Umbilical cord (tissue), 1 donor: ENCODE measurements at regions not wholly inside any gene's neighbourhood (a gene's known extent, or its start where the extent isn't known, plus 50 kb on each side); places are given as distances from the start of the nearest gene placed in this dataset.
"Not testable (repeated sequence)": the region's sequence is repeated elsewhere in the genome, so short reads cannot be mapped to it uniquely, and the experiment has no call there.

ENCODE experiments used
- DNase-seq: peaks from one replicate; pipeline ENCODE4 v3.0.0-alpha.2; 2015; ENCODE audit warnings: low spot score

DNA sequence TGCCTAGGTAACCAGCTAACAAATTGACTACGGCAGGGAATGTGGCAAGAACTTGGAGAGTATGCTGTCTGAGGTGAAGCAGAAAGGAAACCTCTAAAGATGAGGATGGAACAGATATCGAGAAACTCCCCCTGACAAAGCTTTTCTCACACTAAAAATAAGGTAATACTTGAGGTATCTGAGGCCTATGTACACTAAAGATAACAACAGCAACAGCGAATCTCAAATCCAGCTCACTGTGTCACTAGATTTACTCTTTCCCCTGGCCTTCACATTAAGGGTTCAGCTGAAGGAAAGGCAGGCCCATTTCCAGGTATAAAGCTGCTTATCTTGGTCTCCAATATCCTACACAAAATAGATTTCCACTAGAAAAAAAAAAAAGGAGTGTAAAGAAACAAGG lies 518.0 kb downstream of the KCNT2 start:
- DNase-seq = no peak

DNA sequence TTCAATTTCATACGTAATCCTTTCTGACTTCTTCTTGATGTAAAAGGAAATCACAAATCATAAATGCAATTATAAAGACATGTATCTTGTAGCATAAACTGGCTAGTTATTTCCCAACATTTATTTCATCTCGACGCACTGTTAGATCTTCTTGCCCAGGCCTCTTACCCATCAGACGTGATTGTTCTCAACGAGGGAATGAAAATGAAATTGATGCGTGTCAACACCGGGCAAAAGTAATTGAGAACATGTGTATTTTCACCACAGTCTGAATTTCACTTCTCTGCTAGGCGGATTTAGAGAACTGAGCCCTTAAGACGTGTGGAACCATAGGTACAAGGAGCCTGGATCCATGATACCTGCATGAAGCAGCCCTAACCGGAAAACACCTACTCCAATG lies 519.7 kb downstream of the KCNT2 start:
- no peak for DNase-seq

DNA sequence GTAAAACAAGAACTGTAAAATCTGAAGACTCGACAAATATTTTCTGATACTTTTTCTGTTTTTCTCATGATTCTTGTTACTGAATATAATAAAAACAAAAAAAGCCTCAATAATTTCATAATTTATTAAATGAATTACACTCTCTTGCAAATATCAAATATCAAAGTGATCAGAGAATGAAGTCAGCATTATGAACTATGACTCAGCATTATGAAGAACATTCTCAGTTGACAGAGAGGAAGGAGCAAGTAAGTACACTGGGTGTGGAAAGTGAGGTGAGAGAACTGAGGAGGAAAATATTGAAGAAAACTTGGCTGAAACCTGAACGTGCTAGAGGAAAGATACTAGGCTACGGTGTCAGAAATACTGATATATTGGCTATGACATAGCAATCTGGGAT lies 529.5 kb downstream of the KCNT2 start:
- no peak for DNase-seq

DNA sequence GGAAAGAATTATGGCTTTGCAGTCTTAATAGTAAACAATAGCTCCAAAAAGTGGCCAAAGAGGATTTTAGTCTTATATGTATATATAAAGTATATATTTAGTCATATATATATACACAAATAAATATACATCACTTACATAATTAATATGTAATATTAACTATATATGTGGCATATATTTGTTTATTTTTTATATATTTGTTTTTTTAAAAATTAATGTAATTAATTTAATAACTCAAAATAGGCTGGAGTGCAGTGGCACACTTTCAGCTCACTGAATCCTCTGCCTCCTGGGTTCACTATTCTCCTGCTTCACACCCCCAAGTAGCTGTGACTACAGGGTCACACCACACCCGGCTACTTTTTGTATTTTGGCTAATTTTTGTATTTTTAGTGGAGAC lies 532.6 kb downstream of the KCNT2 start:
- no peak for DNase-seq

DNA sequence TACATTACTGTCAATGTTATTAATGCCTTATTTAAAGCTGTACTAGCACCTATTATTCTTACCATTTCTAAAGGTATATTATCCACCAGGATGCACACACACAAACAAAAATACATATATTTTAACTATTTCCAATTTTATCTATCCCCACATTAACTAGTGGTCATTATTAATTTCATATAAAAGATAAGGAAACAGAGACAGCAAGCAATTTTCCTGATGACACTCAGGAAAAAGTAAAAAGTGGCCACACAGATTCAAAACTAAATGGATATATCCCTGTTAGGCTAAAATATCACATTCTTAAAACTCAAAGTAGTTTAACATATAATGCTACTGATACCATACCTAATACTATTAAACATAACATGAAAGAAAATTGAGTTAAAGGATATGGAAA lies 534.1 kb downstream of the KCNT2 start:
- no peak for DNase-seq

DNA sequence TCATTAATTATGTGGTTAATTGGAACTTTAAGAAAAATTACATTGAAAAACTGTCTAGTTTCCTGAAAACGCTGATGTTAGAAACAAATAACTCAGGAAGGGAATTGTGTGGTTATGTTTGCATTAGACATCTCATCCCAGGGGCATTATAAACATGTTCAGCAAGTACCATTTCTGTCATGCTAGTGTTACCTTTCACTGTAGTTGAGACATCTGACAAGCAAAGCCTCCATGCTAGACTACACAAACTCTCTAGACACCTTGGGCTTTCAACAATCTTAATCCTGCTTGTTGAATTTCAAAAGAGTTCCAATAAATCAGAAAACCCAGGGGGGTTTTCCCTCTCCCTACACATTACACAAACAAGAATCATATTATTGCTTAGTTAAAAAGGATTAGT lies 536.8 kb downstream of the KCNT2 start:
- no peak for DNase-seq

DNA sequence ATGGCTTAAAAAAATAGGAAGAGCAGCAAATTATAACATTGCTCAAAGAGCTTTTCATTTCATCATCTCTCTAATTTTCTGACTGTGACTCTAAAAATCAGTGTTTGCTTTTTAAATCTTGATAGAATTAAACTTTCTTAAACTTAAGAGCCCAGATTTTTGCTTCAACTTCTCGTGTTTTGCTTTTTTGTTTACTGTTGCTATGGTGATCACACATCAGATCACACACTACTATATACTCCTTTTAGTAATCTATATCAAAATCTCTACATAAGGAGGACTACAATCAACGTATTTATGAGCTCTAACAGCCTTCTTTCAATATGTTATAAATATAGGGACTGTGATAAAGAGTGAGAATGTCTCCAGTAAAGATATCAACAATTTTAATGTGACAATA lies 537.3 kb downstream of the KCNT2 start:
- no peak for DNase-seq

DNA sequence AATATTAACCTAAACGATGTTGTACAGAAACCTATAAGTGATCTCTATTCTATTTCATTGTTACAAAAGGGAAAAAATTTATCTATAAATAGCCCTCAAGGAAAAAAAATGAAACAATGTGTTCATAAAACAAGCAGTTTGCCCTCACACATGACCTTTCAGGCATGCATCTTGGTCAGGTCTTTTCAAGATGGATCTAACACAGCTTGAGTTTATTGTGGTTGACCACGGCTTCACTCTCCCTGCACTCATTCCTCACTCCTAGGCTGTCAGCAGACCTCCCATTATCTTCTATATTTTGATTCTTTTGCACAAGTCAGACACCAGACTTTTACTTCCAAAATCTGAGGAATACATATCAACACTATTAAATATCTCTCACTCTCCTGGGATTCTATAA lies 544.3 kb downstream of the KCNT2 start:
- no peak for DNase-seq

DNA sequence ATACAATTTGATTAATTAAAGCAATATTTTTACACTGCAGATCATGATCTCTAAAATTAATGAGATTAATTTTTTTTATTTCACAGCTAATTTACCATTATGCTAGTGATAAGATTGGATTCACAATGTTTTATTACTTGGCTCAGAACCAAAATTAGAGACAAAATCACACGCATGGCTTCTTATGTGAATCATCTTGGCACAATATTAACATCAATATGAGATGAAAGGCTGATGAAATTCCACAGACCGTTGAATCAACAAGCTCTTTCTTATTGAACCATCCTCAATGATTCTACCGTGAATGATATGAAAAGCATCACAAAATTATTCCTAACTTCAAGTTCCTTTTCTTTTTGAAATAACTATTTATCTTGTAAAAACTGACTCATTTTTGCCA lies 544.9 kb downstream of the KCNT2 start:
- DNase-seq = no peak

DNA sequence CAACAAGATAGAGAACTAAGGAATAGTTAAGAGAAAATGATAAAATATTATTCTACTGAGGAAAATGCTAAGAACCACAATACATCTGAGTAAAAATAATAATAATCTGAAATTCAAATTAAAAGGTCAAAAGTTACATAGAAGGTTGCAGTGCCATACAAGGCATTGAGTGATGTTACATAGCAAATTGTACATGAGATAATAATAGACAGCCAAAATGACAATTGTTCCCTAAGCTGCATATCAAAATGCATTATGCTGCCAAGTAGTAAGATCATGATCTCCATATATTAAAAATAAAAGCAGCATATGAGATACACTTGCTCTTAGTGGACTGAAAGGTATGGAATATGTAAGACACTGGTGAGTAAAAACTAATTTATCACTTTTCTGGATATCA lies 547.7 kb downstream of the KCNT2 start:
- DNase-seq = no peak

DNA sequence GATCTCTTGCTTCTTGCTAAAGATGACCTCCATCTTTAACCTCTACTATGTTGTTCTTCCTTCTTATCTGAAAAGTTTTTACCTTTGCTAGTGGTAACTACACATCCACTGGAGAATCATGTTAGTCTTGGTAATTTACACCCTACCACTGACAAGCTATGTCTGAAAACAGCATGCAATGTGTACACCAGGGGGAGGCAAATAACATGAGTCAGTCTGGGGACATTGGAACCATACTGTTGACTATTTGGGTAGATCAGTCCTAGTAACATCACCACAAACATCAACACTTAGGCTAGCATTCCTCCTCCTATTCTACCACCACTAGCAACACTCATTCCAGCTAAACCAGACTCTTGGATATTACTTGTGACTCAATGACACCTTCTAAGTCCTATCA lies 549.0 kb downstream of the KCNT2 start:
- DNase-seq = no peak

DNA sequence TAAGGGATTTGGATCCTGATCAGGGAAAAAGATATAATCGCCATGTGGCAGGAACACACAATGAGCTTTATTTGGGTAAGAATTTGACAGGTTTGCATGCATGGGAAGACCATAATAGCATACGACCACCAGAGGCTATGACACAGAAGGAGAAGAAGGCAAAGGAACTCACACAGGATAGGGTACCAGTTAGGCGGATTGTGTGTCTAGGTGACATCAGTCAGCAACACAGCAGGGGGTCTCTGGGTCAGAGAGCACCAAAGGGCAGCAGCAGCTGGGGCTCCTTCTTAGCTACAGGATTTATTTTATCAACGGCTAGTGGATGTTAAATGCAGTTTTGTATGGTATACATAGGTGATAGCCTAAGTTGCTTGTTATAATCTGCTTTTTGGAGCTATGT lies 551.3 kb downstream of the KCNT2 start:
- no peak for DNase-seq

DNA sequence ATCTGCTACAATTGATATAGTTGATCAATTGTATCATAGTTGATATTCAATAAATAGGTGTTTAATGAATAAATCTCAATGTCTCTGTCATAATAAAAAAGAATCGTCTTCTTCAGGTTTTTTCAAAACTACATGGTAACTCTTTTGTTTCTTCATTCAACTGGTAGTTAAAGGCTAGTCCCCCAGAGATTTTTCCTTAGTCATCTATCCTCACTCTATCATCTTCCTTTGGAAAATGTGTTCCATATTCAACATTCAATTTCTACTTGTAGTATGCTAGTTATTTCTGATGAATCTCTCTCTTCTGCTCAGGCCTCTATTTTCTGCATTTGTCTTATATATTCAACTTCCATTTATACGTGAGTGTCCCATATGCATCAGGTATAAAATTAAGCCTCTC lies 558.8 kb downstream of the KCNT2 start:
- DNase-seq = no peak

DNA sequence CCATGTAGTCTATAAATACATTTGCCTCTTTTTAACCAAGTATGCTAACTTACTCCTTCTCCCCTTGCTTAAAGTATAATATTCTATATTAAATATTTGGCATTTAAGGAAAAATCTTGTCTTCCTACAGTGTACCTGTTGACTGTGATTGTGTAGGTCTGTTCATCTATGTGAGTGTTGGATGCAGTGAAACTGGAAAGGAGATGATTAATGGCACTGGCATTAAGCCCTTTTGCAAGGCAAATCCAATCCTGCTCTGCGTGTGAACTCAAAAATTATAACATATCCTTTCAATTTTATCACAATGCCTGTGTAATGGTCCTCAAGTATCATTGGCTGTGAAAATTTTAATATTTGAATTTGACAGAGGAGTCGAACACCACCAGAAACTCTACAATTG lies 565.0 kb downstream of the KCNT2 start:
- no peak for DNase-seq

DNA sequence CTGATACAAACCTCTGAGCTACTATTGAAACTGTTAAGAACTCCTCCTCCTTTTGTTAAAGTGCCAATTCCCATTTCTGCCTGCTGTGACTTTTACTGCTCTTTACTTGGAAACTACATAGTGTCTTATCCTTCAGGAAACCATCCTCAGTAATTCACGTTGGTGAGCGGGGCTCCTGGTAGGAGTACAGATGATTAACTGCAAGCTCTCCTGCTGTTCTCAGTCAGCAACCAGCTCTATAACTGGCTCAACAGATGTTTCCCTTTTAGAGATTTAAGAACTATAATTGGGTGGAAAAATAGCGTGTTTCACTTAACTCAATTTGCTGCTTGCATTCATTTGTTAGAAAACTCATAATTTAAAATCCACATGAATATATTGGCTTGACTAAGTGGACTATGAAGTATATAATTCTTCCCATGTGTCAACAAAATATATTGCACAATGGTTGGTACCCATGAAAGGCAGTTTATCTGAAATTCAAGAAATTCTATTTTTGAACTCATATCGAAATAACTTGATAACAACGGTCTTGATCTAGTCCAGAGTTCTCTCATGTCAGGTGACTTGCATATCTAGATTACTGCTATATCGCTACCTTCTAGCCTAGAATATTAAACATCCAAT lies 574.0 kb downstream of the KCNT2 start:
- peak; percentile 1 for DNase-seq

DNA sequence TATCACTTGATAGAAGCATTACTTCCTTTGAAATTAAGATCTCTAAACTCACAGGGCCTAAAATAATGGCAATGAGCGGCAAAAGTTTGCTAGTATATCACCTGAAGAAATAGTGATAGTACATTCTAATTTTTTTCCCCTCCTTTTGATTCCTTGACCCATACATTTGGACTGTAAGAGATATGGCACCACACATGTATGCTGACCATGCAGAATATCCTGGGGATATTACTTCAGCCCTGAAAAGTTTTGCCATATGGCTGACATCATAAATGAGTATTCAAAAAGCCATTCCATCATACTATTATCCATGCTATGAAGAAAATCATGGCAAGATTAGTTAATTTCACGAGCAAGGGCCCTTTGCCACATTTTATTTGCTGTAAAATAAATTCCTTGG lies 576.9 kb downstream of the KCNT2 start:
- not testable (repeated sequence) for DNase-seq

DNA sequence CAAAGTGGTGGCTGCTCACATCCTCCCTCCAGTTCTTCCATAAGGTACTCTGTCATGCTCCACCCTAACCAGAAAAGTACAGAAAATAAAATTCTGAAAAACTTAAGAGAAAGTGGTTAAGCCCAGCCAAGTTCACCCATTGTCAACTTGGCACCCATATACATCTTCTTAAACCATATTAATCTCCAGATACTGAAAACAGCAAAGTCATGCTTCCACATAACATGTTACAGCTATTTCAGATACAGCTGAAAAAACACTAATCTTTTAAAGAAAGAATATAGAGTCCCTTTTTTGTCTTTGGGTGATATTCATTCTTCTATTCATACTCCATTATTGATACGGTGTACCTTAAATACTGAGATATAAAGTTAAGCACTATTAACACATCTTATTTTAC lies 577.8 kb downstream of the KCNT2 start:
- DNase-seq = no peak

DNA sequence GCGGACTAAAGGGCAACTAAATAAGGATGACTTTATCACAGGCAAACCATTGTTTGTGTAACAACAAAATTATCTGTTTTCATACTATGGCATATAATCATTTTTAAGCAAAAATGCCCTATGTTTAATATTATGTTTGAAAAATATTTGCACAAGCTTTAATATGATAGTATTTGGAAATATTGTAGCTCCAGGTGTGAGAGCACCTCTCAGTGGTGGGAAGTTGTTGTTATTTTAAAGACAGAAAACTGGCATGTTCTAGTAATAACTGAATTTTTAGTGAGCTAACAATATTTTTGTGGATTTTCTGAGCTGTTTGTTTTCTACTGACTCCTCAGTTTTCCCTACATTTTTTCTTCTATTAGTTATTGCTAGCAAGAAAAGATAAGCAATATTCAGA lies 578.8 kb downstream of the KCNT2 start:
- no peak for DNase-seq

DNA sequence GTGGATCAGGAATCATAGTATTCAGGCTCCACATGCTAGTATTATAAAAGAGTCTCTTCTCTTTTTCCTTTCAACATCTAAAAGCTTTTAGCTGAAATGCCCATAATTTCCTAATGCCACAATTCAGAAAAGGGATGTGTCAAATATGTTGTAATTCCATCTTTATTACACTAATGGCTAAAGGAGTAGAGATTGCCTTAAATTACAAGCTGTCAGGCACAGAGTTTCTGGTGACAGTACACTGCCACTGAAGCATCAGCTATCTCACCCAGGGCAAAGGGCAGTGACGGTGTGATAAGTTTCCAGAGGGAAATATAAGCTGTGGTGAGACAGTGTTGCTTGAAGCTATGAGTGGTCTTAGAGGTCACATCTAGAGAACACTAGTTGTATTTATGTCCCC lies 581.1 kb downstream of the KCNT2 start:
- no peak for DNase-seq

DNA sequence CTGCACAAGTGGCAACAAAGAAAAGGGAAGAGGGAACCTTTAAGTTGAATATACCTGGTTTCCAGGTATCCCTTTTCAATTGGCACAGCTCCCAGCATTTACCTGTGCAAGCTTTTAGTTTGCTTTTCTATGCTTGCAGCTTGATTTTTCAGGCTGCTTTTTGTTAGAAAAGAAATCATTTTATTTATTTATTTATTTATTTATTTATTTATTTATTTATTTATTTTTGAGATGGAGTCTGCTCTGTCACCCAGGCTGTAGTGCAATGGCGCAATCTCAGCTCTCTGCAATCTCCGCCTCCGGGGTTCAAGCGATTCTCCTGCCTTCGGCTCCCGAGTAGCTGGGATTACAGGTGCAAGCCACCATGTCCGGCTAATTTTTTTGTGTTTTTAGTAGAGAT lies 587.1 kb downstream of the KCNT2 start:
- DNase-seq = not testable (repeated sequence)

DNA sequence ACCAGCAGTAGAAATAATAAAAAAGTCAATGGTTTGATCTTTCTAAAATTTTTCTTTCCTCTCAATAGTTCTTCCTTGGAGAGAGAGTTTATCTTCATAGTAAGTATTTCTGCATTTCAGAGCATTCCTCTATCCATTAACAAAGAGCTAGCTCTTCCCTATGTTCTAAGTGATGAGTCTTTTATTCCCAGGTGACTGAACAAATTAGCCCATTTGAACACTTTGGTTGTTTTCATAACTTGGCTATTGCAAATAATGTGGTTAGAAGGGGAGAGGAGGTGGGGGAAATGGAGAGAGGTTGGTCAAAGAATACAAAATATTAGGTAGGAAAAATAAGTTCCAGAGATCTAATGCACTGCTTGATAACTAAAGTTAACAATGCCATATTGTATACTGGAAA lies 598.9 kb downstream of the KCNT2 start:
- no peak for DNase-seq

DNA sequence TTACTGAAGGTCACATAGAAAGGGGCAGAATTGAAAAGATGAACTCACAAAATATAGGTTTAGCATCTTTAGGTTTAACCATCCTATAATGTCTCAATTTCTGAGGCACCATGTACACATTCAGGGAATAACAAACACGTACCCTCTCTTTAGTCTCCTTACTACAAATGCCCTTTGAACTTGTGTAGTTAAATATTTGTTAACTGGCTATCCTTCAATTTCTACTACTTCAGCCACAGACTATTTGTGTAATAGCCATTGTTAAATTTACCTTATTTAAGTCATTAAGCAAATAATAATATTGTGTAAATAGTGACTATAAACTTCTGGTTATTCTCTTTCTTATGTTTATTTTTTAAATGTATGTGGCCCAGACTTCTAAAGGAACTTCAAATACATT lies 600.5 kb downstream of the KCNT2 start:
- no peak for DNase-seq

DNA sequence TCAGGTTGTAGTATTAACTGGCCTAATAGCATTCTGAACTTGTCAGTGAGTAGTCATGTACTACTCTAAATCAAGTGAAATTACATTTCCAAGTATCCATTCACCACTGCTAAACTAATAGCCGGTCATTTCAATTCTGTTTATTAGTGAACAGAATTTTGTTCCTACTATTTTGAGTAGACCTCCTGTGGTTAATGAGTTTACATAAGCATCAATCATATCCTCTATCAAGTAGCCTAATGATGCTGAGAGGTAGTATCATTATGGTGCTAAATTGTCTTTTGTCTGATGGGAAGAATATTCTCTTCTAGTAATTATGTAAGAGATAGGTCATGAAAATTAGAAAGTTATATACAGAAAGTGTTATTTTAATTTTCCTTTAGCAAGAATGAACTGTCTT lies 602.8 kb downstream of the KCNT2 start:
- DNase-seq = no peak

DNA sequence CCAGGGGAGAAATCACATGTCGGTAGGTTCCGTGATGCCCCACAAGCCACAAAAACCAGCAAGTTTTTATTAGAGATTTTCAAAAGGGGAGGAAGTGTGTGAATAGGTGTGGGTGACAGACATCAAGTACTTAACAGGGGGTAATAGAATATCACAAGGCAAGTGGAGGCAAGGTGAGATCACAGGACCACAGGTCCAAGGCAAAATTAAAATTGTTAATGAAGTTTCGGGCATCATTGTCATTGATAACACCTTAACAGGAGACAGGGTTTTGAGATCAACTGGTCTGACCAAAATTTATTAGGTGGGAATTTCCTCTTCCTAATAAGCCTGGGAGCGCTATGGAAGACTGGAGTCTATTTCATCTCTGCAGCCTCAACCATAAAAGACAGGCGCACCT lies 603.9 kb downstream of the KCNT2 start:
- DNase-seq = not testable (repeated sequence)

DNA sequence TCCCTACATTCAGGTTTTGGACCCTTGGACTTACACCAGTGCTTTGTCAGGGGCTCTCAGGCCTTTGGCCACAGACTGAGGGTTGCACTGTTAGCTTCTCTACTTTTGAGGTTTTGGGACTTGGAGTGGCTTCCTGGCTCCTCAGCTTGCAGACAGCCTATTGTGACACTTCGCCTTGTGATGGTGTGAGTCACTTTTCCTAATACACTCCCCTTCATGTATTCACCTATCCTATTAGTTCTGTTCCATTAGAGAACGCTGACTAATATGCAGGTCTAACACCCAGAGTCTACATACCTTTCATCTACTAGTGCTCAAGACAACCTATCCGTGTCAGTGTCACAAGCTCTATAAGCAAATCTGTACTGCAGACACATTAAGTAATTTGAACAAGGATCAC lies 605.3 kb downstream of the KCNT2 start:
- DNase-seq = no peak
